Tibial nerve (tissue), 4 donors: ENCODE measurements at regions not wholly inside any gene's neighbourhood (a gene's known extent, or its start where the extent isn't known, plus 50 kb on each side); places are given as distances from the start of the nearest gene placed in this dataset.

Experiments used
- CTCF ChIP-seq, 5 experiments: fragments of 200-600 bp in 3 of 5; fragments of 450-650 bp in 2 of 5; sonication (generic) in 3 of 5; IDR thresholded peaks; one replicate each; pipeline ENCODE4 v1.5.1; 2016 to 2019; ENCODE audit warnings: antibody characterized with exemption in 5 of 5, mild to moderate bottlenecking in 3 of 5, moderate library complexity in 2 of 5
- EP300 ChIP-seq, 2 donors: sonication (generic); formaldehyde crosslinking; IDR thresholded peaks; one replicate each; pipeline ENCODE4 v1.6.1; 2017; ENCODE audit warnings: antibody characterized with exemption in 2 of 2, mild to moderate bottlenecking in 1 of 2

- TF ChIP-seq CTCF (IDR thresholded peaks at IDR 0.05) (no peak), EP300 (IDR thresholded peaks at IDR 0.05) (no peak)
Measured at GRCh38 chr2:37556256-37556655, 115.2 kb downstream of the CDC42EP3 start.
